ENCODE measurements at regions not wholly inside any gene's neighbourhood (a gene's known extent, or its start where the extent isn't known, plus 50 kb on each side); places are given as distances from the start of the nearest gene placed in this dataset.

DNA sequence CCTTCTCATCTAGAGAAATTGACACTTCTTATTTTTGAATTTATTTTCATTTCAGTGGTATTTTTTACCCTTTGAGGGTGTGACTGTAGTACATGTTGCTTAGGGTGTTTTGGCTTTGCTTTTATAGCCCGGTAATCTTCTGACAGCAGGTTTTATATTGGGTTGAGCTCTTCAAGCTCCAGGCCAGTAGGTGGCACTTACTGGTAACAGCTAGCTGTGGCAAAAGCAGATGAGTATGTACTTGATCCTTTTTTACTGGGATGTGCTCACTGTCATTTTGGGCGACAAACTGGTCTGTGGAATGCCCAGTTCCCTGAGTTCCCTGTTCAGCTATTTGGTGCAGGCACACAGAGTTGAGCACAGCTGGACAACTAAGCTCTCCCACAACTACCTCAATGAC lies 916.2 kb upstream of the B3GALT2 start:
- Histone ChIP-seq H3K36me3 (ENCODE audit: control insufficient read depth in 3 of 3, insufficient read depth in 3 of 3, low read length in 3 of 3) (no peaks in the 10 kb centered on the region), H3K27ac (ENCODE audit: low read depth, low read length) (no peak overlapping the region), H3K4me1 (ENCODE audit: control insufficient read depth in 3 of 3, insufficient read depth in 3 of 3, low read length in 3 of 3) (no peaks in the 10 kb centered on the region), H3K9me3 (ENCODE audit: control insufficient read depth in 3 of 3, low read length in 3 of 3) (no peaks in the 10 kb centered on the region), H3K27me3 (ENCODE audit: control insufficient read depth in 3 of 3, insufficient read depth in 3 of 3, low read length in 3 of 3) (no peaks in the 10 kb centered on the region), H3K9ac (ENCODE audit: low read depth in 1 of 3, low read length in 3 of 3) (no peak overlapping the region), H3K4me3 (ENCODE audit: low read length in 3 of 3) (no peak overlapping the region)

DNA sequence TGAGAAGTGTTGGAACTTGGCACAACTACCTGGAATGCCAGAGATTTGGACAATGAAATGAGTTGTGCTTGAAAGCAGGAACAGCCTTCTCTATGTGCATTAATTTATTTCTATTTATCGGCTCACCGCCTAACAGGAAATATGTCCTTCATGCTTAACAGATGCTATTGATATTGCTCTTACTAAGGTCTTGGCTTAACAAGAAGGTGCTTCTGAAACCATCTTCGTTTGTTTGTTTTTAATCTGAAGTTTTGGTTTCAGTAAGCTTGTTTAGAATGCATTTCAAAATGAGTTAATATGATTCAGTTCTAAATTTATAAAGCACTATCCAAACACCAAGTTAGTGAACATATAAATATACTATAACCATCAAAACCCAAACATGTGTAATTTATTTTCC lies 898.3 kb upstream of the B3GALT2 start:
- no peaks in the 10 kb centered on the region for H3K27me3 ChIP-seq (ENCODE audit: control insufficient read depth in 3 of 3, insufficient read depth in 3 of 3, low read length in 3 of 3)
- H3K36me3 ChIP-seq (ENCODE audit: control insufficient read depth in 3 of 3, insufficient read depth in 3 of 3, low read length in 3 of 3) = no peaks in the 10 kb centered on the region
- H3K27ac ChIP-seq (ENCODE audit: low read depth, low read length) = no peak overlapping the region
- H3K9ac ChIP-seq (ENCODE audit: low read depth in 1 of 3, low read length in 3 of 3) = no peak overlapping the region
- no peaks in the 10 kb centered on the region for H3K9me3 ChIP-seq (ENCODE audit: control insufficient read depth in 3 of 3, low read length in 3 of 3)
- no peak overlapping the region for H3K4me3 ChIP-seq (ENCODE audit: low read length in 3 of 3)
- no peaks in the 10 kb centered on the region for H3K4me1 ChIP-seq (ENCODE audit: control insufficient read depth in 3 of 3, insufficient read depth in 3 of 3, low read length in 3 of 3)

DNA sequence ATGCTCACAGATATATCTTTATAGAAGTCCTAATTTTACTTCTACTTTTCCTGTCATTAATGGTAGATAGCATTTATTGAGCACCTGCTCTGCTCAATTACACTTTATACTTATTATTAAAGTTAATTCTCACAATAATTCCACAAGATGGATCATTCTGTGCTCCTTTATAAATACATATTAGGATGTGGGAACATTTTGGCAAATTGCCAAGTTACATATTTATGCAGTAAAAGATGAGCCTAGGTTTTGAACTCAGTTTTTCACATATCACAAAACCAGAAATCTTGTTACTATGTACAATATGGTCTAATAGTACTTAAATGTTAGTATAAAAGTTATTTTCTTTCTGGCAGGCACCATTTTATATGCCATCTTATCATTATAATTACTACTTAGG lies 895.0 kb upstream of the B3GALT2 start:
- H3K27ac ChIP-seq (ENCODE audit: low read depth, low read length) = no peak overlapping the region
- H3K4me3 ChIP-seq (ENCODE audit: low read length in 3 of 3) = no peak overlapping the region
- H3K9me3 ChIP-seq (ENCODE audit: control insufficient read depth in 3 of 3, low read length in 3 of 3) = no peaks in the 10 kb centered on the region
- H3K36me3 ChIP-seq (ENCODE audit: control insufficient read depth in 3 of 3, insufficient read depth in 3 of 3, low read length in 3 of 3) = no peaks in the 10 kb centered on the region
- no peak overlapping the region for H3K9ac ChIP-seq (ENCODE audit: low read depth in 1 of 3, low read length in 3 of 3)
- H3K27me3 ChIP-seq (ENCODE audit: control insufficient read depth in 3 of 3, insufficient read depth in 3 of 3, low read length in 3 of 3) = no peaks in the 10 kb centered on the region
- no peaks in the 10 kb centered on the region for H3K4me1 ChIP-seq (ENCODE audit: control insufficient read depth in 3 of 3, insufficient read depth in 3 of 3, low read length in 3 of 3)

DNA sequence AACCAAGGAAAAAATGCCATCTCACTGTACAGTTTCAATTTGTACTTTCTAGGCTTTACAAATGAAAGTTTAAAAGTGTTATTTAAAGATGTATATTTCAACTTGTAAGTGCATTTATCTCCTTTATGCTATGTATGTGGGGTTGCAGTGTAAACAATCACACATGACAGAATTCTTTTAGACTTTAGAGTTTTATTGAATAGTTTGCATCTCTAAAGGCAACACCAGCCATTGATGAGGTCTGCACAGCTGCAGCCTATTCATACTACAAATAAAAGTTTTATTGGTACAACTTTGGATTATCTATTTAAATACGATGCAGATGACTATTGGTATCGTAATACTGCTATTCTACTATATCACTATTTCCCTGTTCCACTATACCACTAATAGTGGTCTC lies 894.4 kb upstream of the B3GALT2 start:
- H3K27me3 ChIP-seq (ENCODE audit: control insufficient read depth in 3 of 3, insufficient read depth in 3 of 3, low read length in 3 of 3) = no peaks in the 10 kb centered on the region
- H3K9ac ChIP-seq (ENCODE audit: low read depth in 1 of 3, low read length in 3 of 3) = no peak overlapping the region
- H3K9me3 ChIP-seq (ENCODE audit: control insufficient read depth in 3 of 3, low read length in 3 of 3) = no peaks in the 10 kb centered on the region
- H3K4me3 ChIP-seq (ENCODE audit: low read length in 3 of 3) = no peak overlapping the region
- H3K27ac ChIP-seq (ENCODE audit: low read depth, low read length) = no peak overlapping the region
- no peaks in the 10 kb centered on the region for H3K4me1 ChIP-seq (ENCODE audit: control insufficient read depth in 3 of 3, insufficient read depth in 3 of 3, low read length in 3 of 3)
- no peaks in the 10 kb centered on the region for H3K36me3 ChIP-seq (ENCODE audit: control insufficient read depth in 3 of 3, insufficient read depth in 3 of 3, low read length in 3 of 3)

DNA sequence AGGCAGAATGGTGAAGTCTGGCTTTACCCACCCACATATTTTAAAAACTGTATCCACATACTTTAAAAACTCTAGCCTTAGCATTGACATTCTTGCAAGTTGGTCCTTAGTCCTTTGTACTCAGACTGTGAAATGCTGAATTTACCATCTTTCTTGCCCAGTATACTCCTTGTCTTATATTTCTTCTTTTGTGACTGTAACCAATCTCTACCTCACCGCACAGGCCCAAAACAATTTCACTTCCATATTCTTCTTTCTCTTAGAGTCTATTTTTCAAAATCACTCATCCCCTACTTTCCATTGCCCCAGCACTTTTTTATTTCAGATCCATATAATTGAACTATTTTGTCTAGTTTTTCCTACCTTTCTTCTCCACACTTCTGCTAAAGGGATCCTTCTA lies 892.4 kb upstream of the B3GALT2 start:
- Histone ChIP-seq H3K9me3 (ENCODE audit: control insufficient read depth in 3 of 3, low read length in 3 of 3) (no peaks in the 10 kb centered on the region), H3K4me3 (ENCODE audit: low read length in 3 of 3) (no peak overlapping the region), H3K36me3 (ENCODE audit: control insufficient read depth in 3 of 3, insufficient read depth in 3 of 3, low read length in 3 of 3) (no peaks in the 10 kb centered on the region), H3K27me3 (ENCODE audit: control insufficient read depth in 3 of 3, insufficient read depth in 3 of 3, low read length in 3 of 3) (no peaks in the 10 kb centered on the region), H3K4me1 (ENCODE audit: control insufficient read depth in 3 of 3, insufficient read depth in 3 of 3, low read length in 3 of 3) (no peaks in the 10 kb centered on the region), H3K27ac (ENCODE audit: low read depth, low read length) (no peak overlapping the region), H3K9ac (ENCODE audit: low read depth in 1 of 3, low read length in 3 of 3) (no peak overlapping the region)

DNA sequence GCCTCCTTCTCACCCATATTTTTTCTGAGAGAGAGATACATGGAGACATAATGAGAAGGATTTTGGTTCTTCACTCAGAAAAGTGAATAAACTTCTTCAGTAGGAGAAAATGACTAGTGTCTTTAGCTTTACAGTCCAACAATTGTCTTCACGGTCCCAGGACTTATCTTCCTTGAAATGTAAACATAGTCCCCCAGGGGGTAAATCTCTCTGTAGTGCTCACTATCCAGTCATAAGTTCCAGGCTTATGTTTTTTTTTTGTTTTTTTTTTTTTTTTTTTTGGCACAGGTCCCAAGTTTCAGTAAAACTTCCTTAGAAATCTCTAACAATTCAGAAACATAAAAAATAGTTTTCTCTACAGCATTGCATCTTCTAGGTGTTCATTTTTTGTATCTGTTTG lies 890.2 kb upstream of the B3GALT2 start:
- Histone ChIP-seq H3K4me1 (ENCODE audit: control insufficient read depth in 3 of 3, insufficient read depth in 3 of 3, low read length in 3 of 3) (no peaks in the 10 kb centered on the region), H3K27me3 (ENCODE audit: control insufficient read depth in 3 of 3, insufficient read depth in 3 of 3, low read length in 3 of 3) (no peaks in the 10 kb centered on the region), H3K9ac (ENCODE audit: low read depth in 1 of 3, low read length in 3 of 3) (no peak overlapping the region), H3K27ac (ENCODE audit: low read depth, low read length) (no peak overlapping the region), H3K9me3 (ENCODE audit: control insufficient read depth in 3 of 3, low read length in 3 of 3) (no peaks in the 10 kb centered on the region), H3K36me3 (ENCODE audit: control insufficient read depth in 3 of 3, insufficient read depth in 3 of 3, low read length in 3 of 3) (no peaks in the 10 kb centered on the region), H3K4me3 (ENCODE audit: low read length in 3 of 3) (no peak overlapping the region)

DNA sequence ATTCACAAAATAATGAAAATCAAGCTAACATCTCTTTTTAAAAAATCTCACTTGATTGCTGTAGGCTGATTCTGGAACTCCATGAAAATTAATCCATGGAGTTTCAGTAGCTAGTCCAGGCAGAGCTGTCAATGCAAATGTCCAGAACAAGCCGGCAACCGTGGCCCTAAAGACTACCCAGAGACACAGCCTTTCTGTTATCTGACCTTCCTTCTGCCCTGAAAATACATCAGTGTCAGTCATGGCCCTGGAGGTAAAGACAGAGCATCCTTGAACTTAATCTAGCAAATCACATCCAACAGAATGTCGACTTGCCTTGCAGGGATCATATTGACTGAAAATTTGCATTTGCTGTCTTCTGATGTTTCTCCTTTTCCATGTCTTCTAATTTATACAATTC lies 887.4 kb upstream of the B3GALT2 start:
- H3K4me1 ChIP-seq (ENCODE audit: control insufficient read depth in 3 of 3, insufficient read depth in 3 of 3, low read length in 3 of 3) = no peaks in the 10 kb centered on the region
- H3K9me3 ChIP-seq (ENCODE audit: control insufficient read depth in 3 of 3, low read length in 3 of 3) = no peaks in the 10 kb centered on the region
- H3K27me3 ChIP-seq (ENCODE audit: control insufficient read depth in 3 of 3, insufficient read depth in 3 of 3, low read length in 3 of 3) = no peaks in the 10 kb centered on the region
- no peak overlapping the region for H3K27ac ChIP-seq (ENCODE audit: low read depth, low read length)
- H3K36me3 ChIP-seq (ENCODE audit: control insufficient read depth in 3 of 3, insufficient read depth in 3 of 3, low read length in 3 of 3) = no peaks in the 10 kb centered on the region
- no peak overlapping the region for H3K9ac ChIP-seq (ENCODE audit: low read depth in 1 of 3, low read length in 3 of 3)
- no peak overlapping the region for H3K4me3 ChIP-seq (ENCODE audit: low read length in 3 of 3)

DNA sequence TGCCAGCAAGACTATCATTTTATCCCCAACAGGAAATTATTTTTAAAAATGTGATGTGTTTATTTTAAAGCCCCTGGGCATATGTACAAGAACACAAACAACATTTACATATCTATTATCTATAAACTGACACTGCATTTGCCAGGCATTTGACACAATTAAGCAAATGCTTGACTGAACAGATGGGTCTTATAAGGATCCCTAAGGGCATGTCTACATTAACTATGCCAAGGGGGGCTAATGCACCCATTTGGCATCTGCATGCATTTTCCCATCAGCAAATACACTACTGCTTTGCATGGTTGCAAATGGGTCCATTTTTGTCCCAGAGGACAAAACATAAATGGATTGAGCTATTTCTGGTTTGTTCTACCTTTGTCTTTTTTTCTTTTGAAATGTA lies 884.8 kb upstream of the B3GALT2 start:
- Histone ChIP-seq H3K27ac (ENCODE audit: low read depth, low read length) (no peak overlapping the region), H3K4me1 (ENCODE audit: control insufficient read depth in 3 of 3, insufficient read depth in 3 of 3, low read length in 3 of 3) (no peaks in the 10 kb centered on the region), H3K9ac (ENCODE audit: low read depth in 1 of 3, low read length in 3 of 3) (no peak overlapping the region), H3K36me3 (ENCODE audit: control insufficient read depth in 3 of 3, insufficient read depth in 3 of 3, low read length in 3 of 3) (no peaks in the 10 kb centered on the region), H3K4me3 (ENCODE audit: low read length in 3 of 3) (no peak overlapping the region), H3K9me3 (ENCODE audit: control insufficient read depth in 3 of 3, low read length in 3 of 3) (no peaks in the 10 kb centered on the region), H3K27me3 (ENCODE audit: control insufficient read depth in 3 of 3, insufficient read depth in 3 of 3, low read length in 3 of 3) (no peaks in the 10 kb centered on the region)

DNA sequence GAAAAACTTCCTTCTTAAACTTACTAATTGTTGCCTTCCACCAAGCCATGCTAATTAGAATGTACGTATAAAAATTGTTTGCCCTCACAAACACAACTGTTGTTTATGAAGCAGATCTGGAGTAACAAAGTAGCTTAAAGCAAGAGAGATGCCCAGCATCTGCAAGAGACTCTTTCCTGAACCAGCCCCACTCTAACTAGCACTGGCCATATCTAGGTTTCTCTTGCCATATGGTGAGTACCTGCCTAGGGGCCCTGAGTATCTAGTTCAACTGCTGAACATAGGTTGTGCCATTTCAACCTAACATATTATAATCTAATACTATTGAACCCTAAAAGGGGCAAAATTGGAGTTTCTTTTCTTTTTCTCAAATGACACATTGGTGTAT lies 883.4 kb upstream of the B3GALT2 start:
- Histone ChIP-seq H3K36me3 (ENCODE audit: control insufficient read depth in 3 of 3, insufficient read depth in 3 of 3, low read length in 3 of 3) (no peaks in the 10 kb centered on the region), H3K9ac (ENCODE audit: low read depth in 1 of 3, low read length in 3 of 3) (no peak overlapping the region), H3K4me3 (ENCODE audit: low read length in 3 of 3) (no peak overlapping the region), H3K27ac (ENCODE audit: low read depth, low read length) (no peak overlapping the region), H3K9me3 (ENCODE audit: control insufficient read depth in 3 of 3, low read length in 3 of 3) (no peaks in the 10 kb centered on the region), H3K27me3 (ENCODE audit: control insufficient read depth in 3 of 3, insufficient read depth in 3 of 3, low read length in 3 of 3) (no peaks in the 10 kb centered on the region), H3K4me1 (ENCODE audit: control insufficient read depth in 3 of 3, insufficient read depth in 3 of 3, low read length in 3 of 3) (no peaks in the 10 kb centered on the region)

DNA sequence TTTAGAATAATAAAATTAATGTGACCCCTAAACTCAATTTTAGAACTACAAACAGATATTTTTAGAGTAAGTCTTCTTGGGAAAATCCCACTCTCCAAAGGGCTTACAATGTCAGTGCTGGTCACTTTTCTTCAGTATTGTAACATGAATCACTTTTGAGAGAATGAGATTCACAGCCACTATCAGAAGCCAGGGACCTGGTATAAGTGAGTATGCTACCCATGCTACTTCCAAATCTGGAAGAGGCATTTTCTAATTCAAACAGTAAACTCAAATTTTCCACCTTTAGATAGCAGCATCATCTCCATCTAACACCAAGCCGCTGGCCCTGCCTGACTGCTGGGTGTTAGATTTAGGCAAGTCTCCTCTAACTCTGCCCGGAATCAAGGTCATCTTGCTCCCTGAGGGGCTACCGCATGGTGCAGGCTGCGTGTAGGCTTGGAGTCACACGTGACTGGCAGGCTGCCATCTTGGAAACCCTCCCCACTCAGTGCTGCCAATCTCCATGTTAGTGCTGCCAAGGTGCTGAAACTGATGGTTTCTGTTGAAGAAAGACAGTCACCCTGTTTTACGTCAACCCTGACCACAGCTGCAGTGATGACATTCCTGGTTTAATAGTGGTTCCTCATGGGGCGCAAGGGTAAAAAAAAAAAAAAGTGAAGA lies 882.9 kb upstream of the B3GALT2 start:
- Histone ChIP-seq H3K4me3 (ENCODE audit: low read length in 3 of 3) (no peak overlapping the region), H3K27ac (ENCODE audit: low read depth, low read length) (no peak overlapping the region), H3K36me3 (ENCODE audit: control insufficient read depth in 3 of 3, insufficient read depth in 3 of 3, low read length in 3 of 3) (no peaks in the 10 kb centered on the region), H3K9ac (ENCODE audit: low read depth in 1 of 3, low read length in 3 of 3) (no peak overlapping the region), H3K9me3 (ENCODE audit: control insufficient read depth in 3 of 3, low read length in 3 of 3) (no peaks in the 10 kb centered on the region), H3K4me1 (ENCODE audit: control insufficient read depth in 3 of 3, insufficient read depth in 3 of 3, low read length in 3 of 3) (no peaks in the 10 kb centered on the region), H3K27me3 (ENCODE audit: control insufficient read depth in 3 of 3, insufficient read depth in 3 of 3, low read length in 3 of 3) (no peaks in the 10 kb centered on the region)
